ENCODE measurements at regions not wholly inside any gene's neighbourhood (a gene's known extent, or its start where the extent isn't known, plus 50 kb on each side); places are given as distances from the start of the nearest gene placed in this dataset.

DNA sequence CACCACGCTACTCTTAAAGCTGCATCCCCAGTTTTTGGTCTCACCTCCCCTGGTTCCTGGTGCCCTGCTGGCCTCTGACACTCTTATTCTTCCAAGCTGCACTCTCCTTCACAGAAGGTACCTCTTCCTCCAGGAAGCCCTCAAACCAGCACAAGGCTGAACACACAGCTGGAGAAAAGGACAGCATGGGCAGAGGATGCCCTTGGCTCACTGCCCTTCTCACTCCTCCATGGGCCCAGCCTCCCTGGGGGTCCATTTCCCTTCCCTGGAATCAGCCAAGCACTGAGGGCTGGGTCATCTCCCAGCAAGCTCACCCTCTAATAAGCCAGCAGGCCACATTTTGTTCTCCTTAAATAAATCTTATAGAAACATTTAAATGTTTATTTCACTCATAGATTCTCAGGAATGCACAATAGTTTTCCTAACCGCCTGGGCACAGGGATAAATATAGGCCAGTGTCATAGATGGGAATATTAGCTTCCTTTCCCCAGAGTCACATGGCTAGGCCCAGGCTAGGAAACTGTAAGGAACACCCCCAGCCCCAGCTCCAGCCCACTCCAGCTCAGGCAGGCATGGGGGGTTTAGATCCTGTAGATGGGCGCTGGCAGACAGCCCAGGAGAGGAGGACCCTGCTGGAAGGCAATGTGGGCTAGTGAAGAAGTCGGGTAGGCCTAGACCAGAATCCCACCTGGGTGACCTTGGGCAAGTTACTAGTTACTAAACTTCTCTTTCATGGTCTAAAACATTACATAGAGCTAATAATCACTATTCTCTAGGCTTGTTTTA is 51.5 kb downstream of the IRAG1 start:
- DNase-seq (ENCODE audit: low spot score): no peak
- Mint-ChIP-seq H3K27me3 (ENCODE audit: low read depth) (peaks cover 7% of the 10 kb centered on the region), H3K4me1 (ENCODE audit: low read depth) (peaks cover under 1% of the 10 kb centered on the region), H3K9me3 (no peaks in the 10 kb centered on the region), H3K4me3 (ENCODE audit: low read depth) (no peak overlapping the region), H3K27ac (no peak overlapping the region), H3K36me3 (ENCODE audit: low read depth) (no peaks in the 10 kb centered on the region)
- intact Hi-C loops (cut with micrococcal nuclease): no loop called here

- intact Hi-C loops (cut with micrococcal nuclease): no loop called here
- Mint-ChIP-seq H3K9me3 (no peaks in the 10 kb centered on the region), H3K4me3 (ENCODE audit: low read depth) (no peak overlapping the region), H3K36me3 (ENCODE audit: low read depth) (no peaks in the 10 kb centered on the region), H3K4me1 (ENCODE audit: low read depth) (no peaks in the 10 kb centered on the region), H3K27ac (no peak overlapping the region), H3K27me3 (ENCODE audit: low read depth) (peaks cover 7% of the 10 kb centered on the region)
- DNase-seq (ENCODE audit: low spot score): no peak
These were observed 52.2 kb downstream of the IRAG1 start for GRCh38 chr11:10641177-10641911.

- no peak overlapping the region for H3K4me3 Mint-ChIP-seq (ENCODE audit: low read depth)
- H3K36me3 Mint-ChIP-seq (ENCODE audit: low read depth): no peaks in the 10 kb centered on the region
- intact Hi-C loops (cut with micrococcal nuclease): no loop called here
These were observed 53.2 kb downstream of the IRAG1 start for GRCh38 chr11:10640308-10640707.

GRCh38 chr11:10639350-10639749 is 54.2 kb downstream of the IRAG1 start:
- peaks cover 7% of the 10 kb centered on the region for H3K27me3 Mint-ChIP-seq (ENCODE audit: low read depth)

More at GRCh38 chr11:10640308-10640707, 53.2 kb downstream of the IRAG1 start:
- Mint-ChIP-seq H3K27me3 (ENCODE audit: low read depth) (peaks cover 7% of the 10 kb centered on the region), H3K4me1 (ENCODE audit: low read depth) (no peaks in the 10 kb centered on the region), H3K27ac (no peak overlapping the region), H3K9me3 (no peaks in the 10 kb centered on the region)
- no peak for DNase-seq (ENCODE audit: low spot score)

DNA sequence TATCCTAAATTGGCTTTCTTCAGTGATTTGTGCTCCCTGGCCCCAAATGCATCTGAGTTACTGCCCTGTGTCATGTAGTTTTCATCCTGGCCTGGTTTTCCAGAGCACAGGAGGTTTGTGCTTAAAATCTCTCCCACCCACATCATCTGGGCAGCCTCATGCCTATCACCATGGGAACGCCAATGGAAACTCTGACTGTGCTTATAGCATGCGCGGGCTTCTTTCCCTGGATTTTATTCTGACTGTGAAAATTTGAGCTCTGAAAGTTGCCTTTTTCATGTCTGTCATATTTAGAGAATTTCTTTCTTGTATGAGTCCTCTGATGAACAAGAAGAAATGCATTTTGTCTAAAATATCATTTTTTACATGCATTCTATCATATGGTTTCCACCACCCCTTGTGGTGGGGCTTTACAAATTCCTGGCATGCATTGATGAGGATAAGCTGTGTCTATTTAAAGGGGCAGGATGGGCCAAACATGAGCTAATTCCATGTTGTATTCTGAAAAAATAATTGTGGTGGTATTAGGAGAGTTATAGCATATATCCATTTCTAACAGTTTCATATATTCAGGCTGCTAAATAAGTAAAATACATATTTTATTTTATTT is 55.1 kb downstream of the IRAG1 start:
- intact Hi-C loops (cut with micrococcal nuclease): no loop called here
- Mint-ChIP-seq H3K4me3 (ENCODE audit: low read depth) (no peak overlapping the region), H3K36me3 (ENCODE audit: low read depth) (no peaks in the 10 kb centered on the region), H3K27me3 (ENCODE audit: low read depth) (peaks cover 7% of the 10 kb centered on the region), H3K27ac (no peak overlapping the region), H3K4me1 (ENCODE audit: low read depth) (no peaks in the 10 kb centered on the region), H3K9me3 (no peaks in the 10 kb centered on the region)
- no peak for DNase-seq (ENCODE audit: low spot score)

More at GRCh38 chr11:10639350-10639749, 54.2 kb downstream of the IRAG1 start:
- H3K27ac Mint-ChIP-seq: no peak overlapping the region
- H3K4me3 Mint-ChIP-seq (ENCODE audit: low read depth): no peak overlapping the region
- H3K4me1 Mint-ChIP-seq (ENCODE audit: low read depth): no peaks in the 10 kb centered on the region
- H3K36me3 Mint-ChIP-seq (ENCODE audit: low read depth): no peaks in the 10 kb centered on the region
- no peaks in the 10 kb centered on the region for H3K9me3 Mint-ChIP-seq
- intact Hi-C loops (cut with micrococcal nuclease): no loop called here
- DNase-seq (ENCODE audit: low spot score): no peak

GRCh38 chr11:10637731-10638151 is 55.8 kb downstream of the IRAG1 start:
- H3K27ac Mint-ChIP-seq: no peak overlapping the region
- intact Hi-C loops (cut with micrococcal nuclease): no loop called here
- DNase-seq (ENCODE audit: low spot score): no peak

DNA sequence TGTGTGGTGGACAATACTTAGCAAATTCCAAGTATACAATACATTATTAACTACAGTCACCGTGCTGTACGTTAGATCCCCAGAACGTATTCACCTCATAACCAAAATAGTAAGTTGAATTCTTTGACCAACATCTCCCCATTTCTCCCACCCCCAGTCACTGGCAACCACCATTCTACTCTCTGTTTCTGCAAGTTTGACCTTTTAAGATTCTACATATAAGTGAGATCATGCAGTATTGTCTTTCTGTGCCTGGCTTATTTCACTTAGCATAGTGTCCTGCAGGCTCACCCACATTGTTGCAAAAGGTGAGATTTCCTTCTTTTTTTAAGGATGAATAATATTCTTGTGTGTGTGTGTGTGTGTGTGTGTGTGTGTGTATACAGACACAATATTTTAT is 59.1 kb downstream of the IRAG1 start:
- H3K9me3 Mint-ChIP-seq: no peaks in the 10 kb centered on the region
- intact Hi-C loops (cut with micrococcal nuclease): no loop called here
- peaks cover 5% of the 10 kb centered on the region for H3K27me3 Mint-ChIP-seq (ENCODE audit: low read depth)
- DNase-seq (ENCODE audit: low spot score): no peak
- H3K4me3 Mint-ChIP-seq (ENCODE audit: low read depth): no peak overlapping the region
- H3K4me1 Mint-ChIP-seq (ENCODE audit: low read depth): no peaks in the 10 kb centered on the region
- no peaks in the 10 kb centered on the region for H3K36me3 Mint-ChIP-seq (ENCODE audit: low read depth)
- no peak overlapping the region for H3K27ac Mint-ChIP-seq

More at GRCh38 chr11:10637731-10638151, 55.8 kb downstream of the IRAG1 start:
- peaks cover 7% of the 10 kb centered on the region for H3K27me3 Mint-ChIP-seq (ENCODE audit: low read depth)
- H3K4me1 Mint-ChIP-seq (ENCODE audit: low read depth): no peaks in the 10 kb centered on the region
- no peak overlapping the region for H3K4me3 Mint-ChIP-seq (ENCODE audit: low read depth)
- no peaks in the 10 kb centered on the region for H3K36me3 Mint-ChIP-seq (ENCODE audit: low read depth)
- H3K9me3 Mint-ChIP-seq: no peaks in the 10 kb centered on the region

DNA sequence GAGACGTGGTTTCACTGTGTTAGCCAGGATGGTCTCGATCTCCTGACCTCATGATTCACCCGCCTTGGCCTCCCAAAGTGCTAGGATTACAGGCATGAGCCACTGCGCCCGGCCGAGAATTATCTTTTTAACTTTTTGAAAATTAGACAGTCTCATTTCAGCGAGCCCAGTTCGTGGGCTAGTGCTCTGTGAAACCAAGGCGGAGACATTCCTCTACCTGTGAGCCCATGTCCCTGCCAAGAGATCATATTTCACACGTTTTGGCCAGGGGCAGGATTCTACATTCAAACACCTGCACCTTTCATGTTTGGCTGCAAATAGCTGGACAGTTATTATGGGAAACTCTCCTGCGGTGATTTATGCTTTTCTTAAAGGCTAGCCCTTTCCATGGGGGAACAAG is 60.3 kb downstream of the IRAG1 start:
- Mint-ChIP-seq H3K4me1 (ENCODE audit: low read depth) (no peaks in the 10 kb centered on the region), H3K36me3 (ENCODE audit: low read depth) (no peaks in the 10 kb centered on the region), H3K4me3 (ENCODE audit: low read depth) (no peak overlapping the region), H3K27me3 (ENCODE audit: low read depth) (peaks cover 3% of the 10 kb centered on the region), H3K9me3 (no peaks in the 10 kb centered on the region), H3K27ac (no peak overlapping the region)
- intact Hi-C loops (cut with micrococcal nuclease): no loop called here
- no peak for DNase-seq (ENCODE audit: low spot score)

DNA sequence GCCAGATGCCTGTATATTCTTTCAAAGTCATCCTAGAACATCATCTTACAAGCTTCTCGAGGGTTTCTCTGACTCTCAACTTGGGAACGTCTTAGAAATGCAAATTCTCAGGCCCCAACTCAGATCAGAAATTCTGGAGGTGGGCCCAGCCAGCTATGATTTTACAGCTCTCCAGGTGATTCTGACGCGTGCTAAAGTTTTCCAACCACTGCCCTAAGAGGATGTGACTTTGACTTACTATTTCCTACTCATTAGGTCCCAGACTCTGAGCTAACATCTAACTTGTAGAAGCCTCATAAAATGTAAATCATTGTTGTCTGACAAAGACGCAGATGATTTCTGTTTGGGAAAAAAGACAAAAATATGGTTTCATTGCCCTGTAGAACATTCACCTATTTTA is 61.1 kb downstream of the IRAG1 start:
- no peak overlapping the region for H3K4me3 Mint-ChIP-seq (ENCODE audit: low read depth)
- H3K27me3 Mint-ChIP-seq (ENCODE audit: low read depth): peaks cover 3% of the 10 kb centered on the region
- DNase-seq (ENCODE audit: low spot score): no peak
- H3K27ac Mint-ChIP-seq: no peak overlapping the region
- intact Hi-C loops (cut with micrococcal nuclease): no loop called here
- no peaks in the 10 kb centered on the region for H3K4me1 Mint-ChIP-seq (ENCODE audit: low read depth)
- H3K9me3 Mint-ChIP-seq: no peaks in the 10 kb centered on the region
- no peaks in the 10 kb centered on the region for H3K36me3 Mint-ChIP-seq (ENCODE audit: low read depth)

DNA sequence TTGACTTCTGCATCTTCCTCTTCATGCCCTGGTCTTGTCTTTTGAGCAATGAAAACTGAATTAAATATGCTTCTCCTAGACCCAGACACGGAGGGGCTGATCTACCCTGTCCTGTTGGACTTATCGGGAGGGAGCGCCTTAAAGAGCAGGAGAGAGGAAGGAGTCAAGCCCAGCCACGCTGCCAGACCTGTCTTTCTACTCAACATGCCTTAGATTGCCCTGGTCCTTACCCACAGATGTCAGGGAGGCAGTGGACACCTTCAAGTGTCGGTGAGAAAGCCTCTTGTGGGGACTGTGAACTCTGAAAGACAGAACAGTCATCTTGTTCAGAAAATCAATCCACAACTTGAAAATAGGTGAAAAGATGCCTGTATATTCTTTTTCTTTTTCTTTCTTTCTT is 61.8 kb downstream of the IRAG1 start:
- intact Hi-C loops (cut with micrococcal nuclease): no loop called here
- Mint-ChIP-seq H3K36me3 (ENCODE audit: low read depth) (no peaks in the 10 kb centered on the region), H3K9me3 (no peaks in the 10 kb centered on the region), H3K27ac (no peak overlapping the region), H3K4me3 (ENCODE audit: low read depth) (no peak overlapping the region), H3K4me1 (ENCODE audit: low read depth) (no peaks in the 10 kb centered on the region), H3K27me3 (ENCODE audit: low read depth) (peaks cover 3% of the 10 kb centered on the region)
- DNase-seq (ENCODE audit: low spot score): no peak

DNA sequence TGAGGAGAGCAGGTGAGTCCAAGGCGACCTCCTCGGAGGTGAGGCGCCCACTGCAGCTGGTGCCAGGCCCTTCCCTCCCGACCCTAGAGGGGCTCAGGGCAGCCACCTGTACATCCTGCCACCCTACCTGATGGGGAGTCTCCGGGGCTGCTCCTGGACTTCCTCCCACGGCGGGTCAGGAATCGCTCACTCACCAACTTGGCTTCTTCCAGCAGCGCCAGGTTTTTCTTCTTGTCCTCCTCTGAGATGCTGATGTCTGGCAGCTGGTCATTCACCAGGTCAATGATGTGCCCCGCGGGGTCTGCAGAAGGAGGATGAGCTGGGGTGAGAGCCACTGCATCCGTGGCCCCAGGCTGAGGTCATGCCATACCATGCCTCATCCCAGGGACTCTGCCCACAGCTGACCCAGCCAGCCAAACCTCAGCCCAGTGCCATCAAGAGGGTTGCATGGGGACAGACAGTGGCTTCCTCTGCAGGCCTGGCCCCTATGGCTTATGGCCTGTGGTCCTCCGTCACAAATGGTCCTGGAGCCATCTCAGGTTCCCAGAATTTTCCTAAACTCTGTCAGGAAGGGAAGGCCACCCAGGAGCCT is 61.0 kb upstream of the LYVE1 start:
- DNase-seq (ENCODE audit: low spot score): no peak
- Mint-ChIP-seq H3K4me3 (ENCODE audit: low read depth) (no peak overlapping the region), H3K36me3 (ENCODE audit: low read depth) (no peaks in the 10 kb centered on the region), H3K27ac (no peak overlapping the region), H3K27me3 (ENCODE audit: low read depth) (peaks cover 3% of the 10 kb centered on the region), H3K9me3 (no peaks in the 10 kb centered on the region), H3K4me1 (ENCODE audit: low read depth) (no peaks in the 10 kb centered on the region)
- intact Hi-C loops (cut with micrococcal nuclease): no loop called here

GRCh38 chr11:10628508-10629236 is 60.2 kb upstream of the LYVE1 start:
- Mint-ChIP-seq H3K4me3 (ENCODE audit: low read depth) (no peak overlapping the region), H3K4me1 (ENCODE audit: low read depth) (peaks cover 3% of the 10 kb centered on the region), H3K9me3 (no peaks in the 10 kb centered on the region), H3K27ac (no peak overlapping the region), H3K36me3 (ENCODE audit: low read depth) (no peaks in the 10 kb centered on the region), H3K27me3 (ENCODE audit: low read depth) (peaks cover 3% of the 10 kb centered on the region)
- intact Hi-C loops (cut with micrococcal nuclease): no loop called here
- no peak for DNase-seq (ENCODE audit: low spot score)

Measured in activated T-helper 2 cell treated with anti-CD3 and anti-CD28 coated beads, Interferon-gamma antibody, Interleukin-2, Interleukin-4, amounts not matched to agents 10 μg/mL and 5 μg/mL and 100 μg/mL, durations not matched to agents 14 hours and 24 hours and 36 hours (primary cell).